Heart left ventricle (tissue), 16 donors: ENCODE measurements at regions not wholly inside any gene's neighbourhood (a gene's known extent, or its start where the extent isn't known, plus 50 kb on each side); places are given as distances from the start of the nearest gene placed in this dataset.

ENCODE experiments used
- ATAC-seq, 4 donors: fragments of 200-7000 bp; cut with Tn5 transposase; one replicate each; pipeline ENCODE4 v1.9.1; 2020 to 2022; ENCODE audit warnings: moderate library complexity in 4 of 4, mild to moderate bottlenecking in 3 of 4, moderate number of reproducible peaks in 1 of 4
- DNase-seq, 5 donors: peaks; one replicate each; pipeline ENCODE4 v3.0.0-alpha.2; 2020
- H3K27ac ChIP-seq, 12 donors: fragments of 200-600 bp; sonication (generic) in 4 of 12; one replicate each; pipeline versions ENCODE4 v1.5.0 to v1.8.0; 2016 to 2022; ENCODE audit warnings: mild to moderate bottlenecking in 2 of 12
- H3K27me3 ChIP-seq, 9 donors: fragments of 200-600 bp; sonication (generic) in 2 of 9; one replicate each; pipeline versions ENCODE4 v1.5.1 to v1.8.0; 2016 to 2022; ENCODE audit warnings: mild to moderate bottlenecking in 3 of 9
- H3K36me3 ChIP-seq, 9 donors: fragments of 200-600 bp; sonication (generic) in 2 of 9; one replicate each; pipeline versions ENCODE4 v1.5.0 to v1.8.0; 2018 to 2022; ENCODE audit warnings: mild to moderate bottlenecking in 2 of 9
- H3K4me1 ChIP-seq, 12 donors: fragments of 200-600 bp; sonication (generic) in 4 of 12; one replicate each; pipeline versions ENCODE4 v1.5.0 to v1.8.0; 2016 to 2022; ENCODE audit warnings: mild to moderate bottlenecking in 3 of 12
- H3K4me3 ChIP-seq, 12 donors: fragments of 200-600 bp; sonication (generic) in 4 of 12; one replicate each; pipeline versions ENCODE4 v1.5.0 to v1.8.0; 2017 to 2022; ENCODE audit warnings: mild to moderate bottlenecking in 9 of 12, moderate library complexity in 4 of 12
- H3K9me3 ChIP-seq, 12 donors: fragments of 200-600 bp; sonication (generic) in 4 of 12; one replicate each; pipeline versions ENCODE4 v1.5.0 to v1.8.0; 2016 to 2022; ENCODE audit warnings: mild to moderate bottlenecking in 1 of 12
- CTCF ChIP-seq, 12 donors: fragments of 200-600 bp; sonication (generic) in 4 of 12; IDR thresholded peaks; one replicate each; pipeline versions ENCODE4 v1.5.0 to v1.8.0; 2018 to 2022; ENCODE audit warnings: antibody characterized with exemption in 12 of 12, mild to moderate bottlenecking in 5 of 12
- POLR2A ChIP-seq, 2 donors: fragments of 450-650 bp; IDR thresholded peaks; one replicate each; pipeline ENCODE4 v1.6.1; 2017; ENCODE audit warnings: antibody characterized with exemption in 2 of 2, mild to moderate bottlenecking in 2 of 2, moderate library complexity in 2 of 2
- WGBS, 4 donors: extraction: QIAGEN DNeasy Blood & Tissue Kit in 2 of 4; methylation state at CpG; one replicate each; pipeline versions ENCODE4 v1.1.5 to v1.1.7; 2013 to 2018; 5-methylcytosine and 5-hydroxymethylcytosine counted together
- intact Hi-C, 10 donors: fragments of 100-400 bp; cut with DNase I; formaldehyde crosslinking; loops; one replicate each; pipeline versions ENCODE4 v1.11.1 to v1.14.2; 2022
- donor health status: ischemic (EF 13 %, LVEDD 7.1; RV severe dilation, severe dysfunction).
- donor health status: healthy with polysubstance abuse.
- donor health status: DM: no; HTN: yes; CAD: no.
- donor health status: DM: no; HTN: no; CAD: no.
- donor health status: ischemic (EF 25% LVEDD 6.9; RV normal size, moderate dysfunction).
- donor health status: ischemic (EF 25% LVEDD 5.7; RV mildly dilated, moderate dysfunction).
- donor health status: healthy.
- donor health status: DM: yes; HTN: yes; CAD: no.
- donor health status: ischemic (EF 35%, LVEDD 5.7; RV mildly dilated, moderate dysfunction).
- donor health status: nonischemic (EF 11% LVEDD 7.7; RV severe dilation, severe dysfunction).
- donor health status: DM: yes; HTN: yes; CAD: no.
- donor health status: PGD.
- donor health status: ischemic (EF 29% LVEDD 5.4; RV normal size, mild dysfunction).
- donor health status: nonischemic (EF 23%, LVEDD 6.1; RV moderate dilation, normal function).

- 69 to 76% (median 71%) methylated on average over 5 of the region's 5 CpGs for WGBS, 4 donors
- Histone ChIP-seq H3K27ac (no peak overlapping the region), H3K9me3 (peaks cover 0 to 4% (median 0%) of the 10 kb centered on the region in 12 donors), H3K27me3 (no peaks in the 10 kb centered on the region), H3K4me1 (no peaks in the 10 kb centered on the region), H3K36me3 (no peaks in the 10 kb centered on the region), H3K4me3 (no peak overlapping the region)
- ATAC-seq, result no peak
- intact Hi-C loops, result loop anchor here in 1 of 10 donors (10.0 kb wide), 1 partner anchor 156 kb away; no protein-coding TSS in a partner anchor
- TF ChIP-seq CTCF (IDR thresholded peaks at IDR 0.05) (no peak), POLR2A (IDR thresholded peaks at IDR 0.05) (no peak)
- DNase-seq, result no peak
Measured at GRCh38 chr5:76030343-76030742, 52.8 kb upstream of the SV2C start.

- Histone ChIP-seq H3K4me3 (no peak overlapping the region), H3K36me3 (no peaks in the 10 kb centered on the region), H3K27ac (no peak overlapping the region), H3K4me1 (no peaks in the 10 kb centered on the region), H3K9me3 (peaks cover 0 to 2% (median 0%) of the 10 kb centered on the region in 12 donors), H3K27me3 (no peaks in the 10 kb centered on the region)
- ATAC-seq (no peak), DNase-seq (no peak)
- WGBS, 4 donors, result 89 to 92% (median 90%) methylated on average over 5 of the region's 5 CpGs
- intact Hi-C loops, result loop anchor here in 1 of 10 donors (10.0 kb wide), 1 partner anchor 155 kb away; no protein-coding TSS in a partner anchor
- no peak for TF ChIP-seq POLR2A (IDR thresholded peaks at IDR 0.05)
- no peak for TF ChIP-seq CTCF (IDR thresholded peaks at IDR 0.05)
Measured at GRCh38 chr5:76029739-76030138, 53.4 kb upstream of the SV2C start.

GRCh38 chr5:76025790-76026189 lies 57.4 kb upstream of the SV2C start:
- DNase-seq, result no peak
- intact Hi-C loops, result no loop called here
- no peaks in the 10 kb centered on the region for H3K27me3 ChIP-seq
- no peaks in the 10 kb centered on the region for H3K36me3 ChIP-seq
- H3K4me3 ChIP-seq, result no peak overlapping the region
- no peak for ATAC-seq
- no peak overlapping the region for H3K27ac ChIP-seq
- no peak for TF ChIP-seq POLR2A (IDR thresholded peaks at IDR 0.05)
- H3K4me1 ChIP-seq, result no peaks in the 10 kb centered on the region
- H3K9me3 ChIP-seq, result no peaks in the 10 kb centered on the region

- WGBS, 4 donors, result 16 to 32% (median 21%) methylated on average over 2 of the region's 2 CpGs
- TF ChIP-seq CTCF (IDR thresholded peaks at IDR 0.05) (no peak), POLR2A (IDR thresholded peaks at IDR 0.05) (no peak)
- no peak for ATAC-seq
- Histone ChIP-seq H3K4me3 (no peak overlapping the region), H3K27ac (no peak overlapping the region), H3K9me3 (no peaks in the 10 kb centered on the region), H3K36me3 (no peaks in the 10 kb centered on the region), H3K4me1 (no peaks in the 10 kb centered on the region), H3K27me3 (no peaks in the 10 kb centered on the region)
- DNase-seq, result no peak
- intact Hi-C loops, result no loop called here
Measured at GRCh38 chr5:76025069-76025468, 58.1 kb upstream of the SV2C start.

GRCh38 chr5:76022611-76023010 lies 60.6 kb upstream of the SV2C start:
- Histone ChIP-seq H3K27me3 (no peaks in the 10 kb centered on the region), H3K36me3 (no peaks in the 10 kb centered on the region), H3K4me1 (no peaks in the 10 kb centered on the region), H3K4me3 (no peak overlapping the region), H3K27ac (no peak overlapping the region), H3K9me3 (no peaks in the 10 kb centered on the region)
- ATAC-seq, result no peak
- WGBS, 4 donors, result 61 to 73% (median 67%) methylated on average over 4 of the region's 4 CpGs
- DNase-seq, result no peak
- intact Hi-C loops, result no loop called here
- TF ChIP-seq POLR2A (IDR thresholded peaks at IDR 0.05) (no peak), CTCF (IDR thresholded peaks at IDR 0.05) (no peak)
